GM12891 (cell line): ENCODE measurements at regions not wholly inside any gene's neighbourhood (a gene's known extent, or its start where the extent isn't known, plus 50 kb on each side); places are given as distances from the start of the nearest gene placed in this dataset.
"Not testable (repeated sequence)": the region's sequence is repeated elsewhere in the genome, so short reads cannot be mapped to it uniquely, and the experiment has no call there.

Source experiments
- PAX5 ChIP-seq: IDR thresholded peaks from 2 replicates; pipeline ENCODE4 v1.6.1; 2011; ENCODE audit warnings: low read length, moderate library complexity, mild to moderate bottlenecking; ENCODE audit not compliant: insufficient read depth, severe bottlenecking
- POLR2A ChIP-seq: IDR thresholded peaks from 2 replicates; pipeline ENCODE4 v1.6.1; 2011; ENCODE audit warnings: low read depth, low read length, control low read depth
- POLR2AphosphoS5 ChIP-seq: IDR thresholded peaks from 2 replicates; pipeline ENCODE4 v1.6.1; 2011; ENCODE audit warnings: low read depth, low read length, control low read depth
- POU2F2 ChIP-seq: IDR thresholded peaks from 2 replicates; pipeline ENCODE4 v1.6.1; 2011; ENCODE audit warnings: low read depth, mild to moderate bottlenecking, control low read depth, low read length, moderate library complexity
- SPI1 ChIP-seq: IDR thresholded peaks from 2 replicates; pipeline ENCODE4 v1.6.1; 2011; ENCODE audit warnings: low read depth, low read length, control low read depth
- TAF1 ChIP-seq: IDR thresholded peaks from 2 replicates; pipeline ENCODE4 v1.6.1; 2011; ENCODE audit warnings: low read depth, low read length, control low read depth

- not testable (repeated sequence) for TF ChIP-seq POLR2A, POLR2AphosphoS5, POU2F2, TAF1, SPI1, PAX5
Observed at GRCh38 chr7:76144664-76145270, 56.9 kb upstream of the SRRM3 start.
